Calu3 (cell line): ENCODE measurements at regions not wholly inside any gene's neighbourhood (a gene's known extent, or its start where the extent isn't known, plus 50 kb on each side); places are given as distances from the start of the nearest gene placed in this dataset.

ENCODE experiments used
- BruUV-seq: library from RNA; stranded (reverse); fragments of 400-500 nt; replicated peaks from 2 replicates; lab custom pipeline; 2021; lab: Mats Ljungman, UMichigan
- CTCF ChIA-PET: fragments of 300-600 bp; sonication (Branson Sonifier 250); formaldehyde crosslinking; loops from one replicate; lab custom pipeline; 2022; ENCODE audit warnings: antibody characterized with exemption; lab: Charles Lee
- DNase-seq: peaks from one replicate; pipeline ENCODE4 v3.0.0; 2022
- H3K27ac Mint-ChIP-seq: one replicate; pipeline ENCODE4 v1.8.0; 2022; ENCODE audit warnings: mixed read lengths; ENCODE audit not compliant: unreplicated experiment
- H3K27me3 Mint-ChIP-seq: one replicate; pipeline ENCODE4 v1.8.0; 2022; ENCODE audit warnings: mixed read lengths; ENCODE audit not compliant: unreplicated experiment
- H3K36me3 Mint-ChIP-seq: one replicate; pipeline ENCODE4 v1.8.0; 2022; ENCODE audit warnings: mild to moderate bottlenecking, moderate library complexity, mixed read lengths; ENCODE audit not compliant: insufficient read depth, unreplicated experiment
- H3K4me1 Mint-ChIP-seq: one replicate; pipeline ENCODE4 v1.8.0; 2022; ENCODE audit warnings: mild to moderate bottlenecking, low read depth, mixed read lengths; ENCODE audit not compliant: unreplicated experiment
- H3K4me3 Mint-ChIP-seq: one replicate; pipeline ENCODE4 v1.8.0; 2022; ENCODE audit warnings: mild to moderate bottlenecking, low read depth, moderate library complexity, mixed read lengths; ENCODE audit not compliant: unreplicated experiment
- H3K9me3 Mint-ChIP-seq: one replicate; pipeline ENCODE4 v1.8.0; 2022; ENCODE audit warnings: low read depth, mixed read lengths; ENCODE audit not compliant: unreplicated experiment
- intact Hi-C: fragments of 100-400 bp; cut with micrococcal nuclease; formaldehyde crosslinking; loops from one replicate; pipeline ENCODE4 v1.10.0; 2022; ENCODE audit not compliant: unreplicated experiment
- TF ChIP-seq, protein P1 (sequence below): fragments of 200-600 bp; IDR thresholded peaks from one replicate; pipeline ENCODE4 v1.8.0; 2022; ENCODE audit warnings: antibody characterized with exemption; ENCODE audit not compliant: unreplicated experiment

DNA sequence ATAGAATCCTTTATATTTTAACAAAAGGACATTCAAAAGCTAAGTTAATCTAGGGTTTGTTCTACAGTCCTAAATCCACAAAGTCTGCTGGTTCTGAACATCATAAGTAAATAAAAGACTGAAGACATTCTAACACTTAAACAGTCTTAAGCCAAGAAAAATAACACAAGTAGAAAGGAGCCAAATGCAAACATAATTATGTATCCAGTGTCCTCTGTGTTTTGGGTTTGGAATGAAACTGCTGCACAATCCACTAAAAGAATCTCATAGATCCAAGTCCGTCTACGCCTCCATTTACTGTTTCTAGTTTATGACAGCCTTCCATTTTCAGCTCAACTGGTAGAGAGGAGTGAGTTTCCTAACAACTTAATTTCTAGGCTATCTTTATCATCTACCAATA, 623.6 kb upstream of the FZD8 start:
- no peaks in the 10 kb centered on the region for H3K27me3 Mint-ChIP-seq
- H3K36me3 Mint-ChIP-seq, result no peaks in the 10 kb centered on the region
- CTCF ChIA-PET, result no interaction called here
- DNase-seq, result no peak
- no TSS peak for BruUV-seq
- H3K27ac Mint-ChIP-seq, result no peak overlapping the region
- no peak overlapping the region for H3K4me3 Mint-ChIP-seq
- intact Hi-C loops, result no loop called here
- peaks cover 6% of the 10 kb centered on the region for H3K9me3 Mint-ChIP-seq
- TF ChIP-seq, protein P1, sequence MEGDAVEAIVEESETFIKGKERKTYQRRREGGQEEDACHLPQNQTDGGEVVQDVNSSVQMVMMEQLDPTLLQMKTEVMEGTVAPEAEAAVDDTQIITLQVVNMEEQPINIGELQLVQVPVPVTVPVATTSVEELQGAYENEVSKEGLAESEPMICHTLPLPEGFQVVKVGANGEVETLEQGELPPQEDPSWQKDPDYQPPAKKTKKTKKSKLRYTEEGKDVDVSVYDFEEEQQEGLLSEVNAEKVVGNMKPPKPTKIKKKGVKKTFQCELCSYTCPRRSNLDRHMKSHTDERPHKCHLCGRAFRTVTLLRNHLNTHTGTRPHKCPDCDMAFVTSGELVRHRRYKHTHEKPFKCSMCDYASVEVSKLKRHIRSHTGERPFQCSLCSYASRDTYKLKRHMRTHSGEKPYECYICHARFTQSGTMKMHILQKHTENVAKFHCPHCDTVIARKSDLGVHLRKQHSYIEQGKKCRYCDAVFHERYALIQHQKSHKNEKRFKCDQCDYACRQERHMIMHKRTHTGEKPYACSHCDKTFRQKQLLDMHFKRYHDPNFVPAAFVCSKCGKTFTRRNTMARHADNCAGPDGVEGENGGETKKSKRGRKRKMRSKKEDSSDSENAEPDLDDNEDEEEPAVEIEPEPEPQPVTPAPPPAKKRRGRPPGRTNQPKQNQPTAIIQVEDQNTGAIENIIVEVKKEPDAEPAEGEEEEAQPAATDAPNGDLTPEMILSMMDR, result no peak
- H3K4me1 Mint-ChIP-seq, result no peaks in the 10 kb centered on the region

DNA sequence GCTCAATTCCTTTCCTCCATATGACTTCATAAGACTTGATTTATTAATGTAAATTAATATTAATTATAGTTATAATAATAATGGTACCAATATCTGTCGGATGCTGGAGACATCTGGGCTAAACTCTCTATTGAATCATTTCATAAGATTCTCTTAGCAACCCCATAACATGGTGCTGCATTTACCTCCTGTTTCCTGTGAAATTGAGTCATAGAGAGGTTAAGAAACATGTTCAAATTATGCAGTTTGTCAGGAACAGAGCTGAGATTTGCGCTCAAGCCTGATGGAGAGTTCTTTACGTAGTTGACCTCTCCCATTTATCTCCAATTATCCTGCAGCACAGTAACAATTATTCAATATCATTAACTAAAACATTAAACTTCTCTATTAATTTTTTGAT, 621.8 kb upstream of the FZD8 start:
- CTCF ChIA-PET, result no interaction called here
- no TSS peak for BruUV-seq
- no peaks in the 10 kb centered on the region for H3K27me3 Mint-ChIP-seq

DNA sequence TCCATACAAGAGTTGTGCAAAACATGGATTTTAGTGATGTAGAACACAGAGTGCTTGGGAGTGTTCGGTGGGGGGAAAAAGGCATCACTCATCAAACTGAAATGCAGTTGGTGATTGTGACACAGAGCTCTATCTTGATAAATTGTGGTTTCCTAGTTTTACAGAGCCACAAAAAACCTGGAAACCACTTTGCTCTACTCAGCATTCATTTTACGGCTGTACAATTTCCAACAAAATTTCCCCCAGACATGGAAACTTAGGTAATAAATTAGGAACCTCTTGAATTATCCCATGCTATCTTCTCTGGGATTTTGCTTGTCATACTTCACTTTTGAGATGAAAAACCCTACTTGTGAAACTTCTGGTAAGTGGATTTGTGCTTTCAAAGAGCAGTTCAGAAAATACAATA, 614.9 kb upstream of the FZD8 start:
- Mint-ChIP-seq H3K4me3 (no peak overlapping the region), H3K27ac (no peak overlapping the region), H3K27me3 (no peaks in the 10 kb centered on the region), H3K4me1 (no peaks in the 10 kb centered on the region), H3K9me3 (peaks cover 13% of the 10 kb centered on the region), H3K36me3 (no peaks in the 10 kb centered on the region)
- intact Hi-C loops, result no loop called here
- DNase-seq, result no peak
- TF ChIP-seq, protein P1, result no peak
- CTCF ChIA-PET, result no interaction called here
- BruUV-seq, result no TSS peak

More for the DNA sequence above, 621.8 kb upstream of the FZD8 start:
- peaks cover 9% of the 10 kb centered on the region for H3K9me3 Mint-ChIP-seq
- intact Hi-C loops, result no loop called here
- H3K36me3 Mint-ChIP-seq, result no peaks in the 10 kb centered on the region
- no peak overlapping the region for H3K4me3 Mint-ChIP-seq
- TF ChIP-seq, protein P1, result no peak
- H3K4me1 Mint-ChIP-seq, result no peaks in the 10 kb centered on the region
- H3K27ac Mint-ChIP-seq, result no peak overlapping the region
- DNase-seq, result no peak

DNA sequence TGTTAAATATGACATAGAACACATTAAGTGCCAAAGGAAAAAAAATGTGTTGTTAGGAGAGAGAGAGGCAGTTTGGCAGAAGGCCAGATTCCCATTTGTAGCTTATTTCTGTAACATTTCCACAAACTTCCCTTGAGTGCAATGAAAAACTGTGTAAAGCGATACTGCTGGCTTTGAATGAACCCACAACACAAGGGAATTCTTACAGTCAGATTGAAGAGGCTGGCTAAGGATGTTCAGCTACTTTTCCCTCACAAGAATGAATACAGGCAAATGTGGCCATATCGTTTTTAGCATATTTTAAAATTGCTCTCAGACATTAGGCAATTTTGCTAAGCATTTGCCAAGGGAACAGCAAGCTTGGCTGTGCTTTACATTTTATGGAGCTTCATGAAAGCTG, 614.1 kb upstream of the FZD8 start:
- Mint-ChIP-seq H3K9me3 (peaks cover 17% of the 10 kb centered on the region), H3K4me3 (no peak overlapping the region), H3K4me1 (no peaks in the 10 kb centered on the region), H3K27me3 (no peaks in the 10 kb centered on the region), H3K36me3 (no peaks in the 10 kb centered on the region), H3K27ac (no peak overlapping the region)
- TF ChIP-seq, protein P1, result no peak
- CTCF ChIA-PET, result no interaction called here
- DNase-seq, result no peak
- BruUV-seq, result no TSS peak
- intact Hi-C loops, result no loop called here
